ENCODE measurements at regions not wholly inside any gene's neighbourhood (a gene's known extent, or its start where the extent isn't known, plus 50 kb on each side); places are given as distances from the start of the nearest gene placed in this dataset.

- no peak for TF ChIP-seq CTCF (IDR thresholded peaks at IDR 0.05)
- no peak for TF ChIP-seq POLR2AphosphoS5 (IDR thresholded peaks at IDR 0.05; ENCODE audit: low read depth, low read length)
- no peak for TF ChIP-seq TCF7L2 (IDR thresholded peaks at IDR 0.05; ENCODE audit: low read depth, low read length)
- TF ChIP-seq, protein P1, sequence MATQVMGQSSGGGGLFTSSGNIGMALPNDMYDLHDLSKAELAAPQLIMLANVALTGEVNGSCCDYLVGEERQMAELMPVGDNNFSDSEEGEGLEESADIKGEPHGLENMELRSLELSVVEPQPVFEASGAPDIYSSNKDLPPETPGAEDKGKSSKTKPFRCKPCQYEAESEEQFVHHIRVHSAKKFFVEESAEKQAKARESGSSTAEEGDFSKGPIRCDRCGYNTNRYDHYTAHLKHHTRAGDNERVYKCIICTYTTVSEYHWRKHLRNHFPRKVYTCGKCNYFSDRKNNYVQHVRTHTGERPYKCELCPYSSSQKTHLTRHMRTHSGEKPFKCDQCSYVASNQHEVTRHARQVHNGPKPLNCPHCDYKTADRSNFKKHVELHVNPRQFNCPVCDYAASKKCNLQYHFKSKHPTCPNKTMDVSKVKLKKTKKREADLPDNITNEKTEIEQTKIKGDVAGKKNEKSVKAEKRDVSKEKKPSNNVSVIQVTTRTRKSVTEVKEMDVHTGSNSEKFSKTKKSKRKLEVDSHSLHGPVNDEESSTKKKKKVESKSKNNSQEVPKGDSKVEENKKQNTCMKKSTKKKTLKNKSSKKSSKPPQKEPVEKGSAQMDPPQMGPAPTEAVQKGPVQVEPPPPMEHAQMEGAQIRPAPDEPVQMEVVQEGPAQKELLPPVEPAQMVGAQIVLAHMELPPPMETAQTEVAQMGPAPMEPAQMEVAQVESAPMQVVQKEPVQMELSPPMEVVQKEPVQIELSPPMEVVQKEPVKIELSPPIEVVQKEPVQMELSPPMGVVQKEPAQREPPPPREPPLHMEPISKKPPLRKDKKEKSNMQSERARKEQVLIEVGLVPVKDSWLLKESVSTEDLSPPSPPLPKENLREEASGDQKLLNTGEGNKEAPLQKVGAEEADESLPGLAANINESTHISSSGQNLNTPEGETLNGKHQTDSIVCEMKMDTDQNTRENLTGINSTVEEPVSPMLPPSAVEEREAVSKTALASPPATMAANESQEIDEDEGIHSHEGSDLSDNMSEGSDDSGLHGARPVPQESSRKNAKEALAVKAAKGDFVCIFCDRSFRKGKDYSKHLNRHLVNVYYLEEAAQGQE (IDR thresholded peaks at IDR 0.05; ENCODE audit: insufficient read depth in 1 of 2, low read depth in 2 of 2, low read length in 1 of 2) = no peak
- no peak for TF ChIP-seq SIN3A (IDR thresholded peaks at IDR 0.05; ENCODE audit: borderline replicate concordance, insufficient read depth, low read depth, low read length)
Measured at GRCh38 chr9:16307626-16308195, 562.8 kb downstream of the BNC2 start.
